GM10266 (cell line): ENCODE measurements at regions not wholly inside any gene's neighbourhood (a gene's known extent, or its start where the extent isn't known, plus 50 kb on each side); places are given as distances from the start of the nearest gene placed in this dataset.

Experiments
- DNase-seq: peaks from one replicate; pipeline ENCODE4 v3.0.0; 2012; ENCODE audit errors: extremely low spot score
- CTCF ChIP-seq: IDR thresholded peaks from 2 replicates; pipeline ENCODE4 v1.5.1; 2012; ENCODE audit warnings: mild to moderate bottlenecking, low read depth; ENCODE audit not compliant: control insufficient read depth, insufficient read depth; ENCODE audit errors: missing control alignments

GRCh38 chr10:36191009-36191408 lies 548.9 kb upstream of the FZD8 start:
- no peak for DNase-seq
- no peak for TF ChIP-seq CTCF

- no peak for DNase-seq
- no peak for TF ChIP-seq CTCF
Observed at GRCh38 chr10:36188461-36188860, 546.4 kb upstream of the FZD8 start.

- TF ChIP-seq CTCF, result no peak
- DNase-seq, result no peak
Observed at GRCh38 chr10:36188080-36188453, 546.0 kb upstream of the FZD8 start.

- no peak for DNase-seq
- TF ChIP-seq CTCF, result no peak
Observed at GRCh38 chr10:36187380-36188079, 545.4 kb upstream of the FZD8 start.

GRCh38 chr10:36185097-36185496 lies 543.0 kb upstream of the FZD8 start:
- no peak for DNase-seq
- no peak for TF ChIP-seq CTCF

GRCh38 chr10:36183726-36184125 lies 541.6 kb upstream of the FZD8 start:
- DNase-seq, result no peak
- TF ChIP-seq CTCF, result no peak

GRCh38 chr10:36183056-36183455 lies 541.0 kb upstream of the FZD8 start:
- no peak for DNase-seq
- no peak for TF ChIP-seq CTCF
